Inflammatory macrophage treated with lipopolysaccharide for 1 hour (primary cell): ENCODE measurements at regions not wholly inside any gene's neighbourhood (a gene's known extent, or its start where the extent isn't known, plus 50 kb on each side); places are given as distances from the start of the nearest gene placed in this dataset.
"Not testable (repeated sequence)": the region's sequence is repeated elsewhere in the genome, so short reads cannot be mapped to it uniquely, and the experiment has no call there.

ENCODE experiments used
- DNase-seq, 2 donors: peaks; one replicate each; pipeline ENCODE4 v3.0.0-alpha.2; 2020 to 2022

GRCh38 chr10:56298941-56299340, 62.1 kb downstream of the ZWINT start:
- no peak for DNase-seq

- DNase-seq, result no peak
These were observed 64.4 kb downstream of the ZWINT start for GRCh38 chr10:56296618-56297017.

- no peak for DNase-seq
These were observed 72.7 kb downstream of the ZWINT start for GRCh38 chr10:56288403-56288802.

GRCh38 chr10:56286096-56286495, 75.0 kb downstream of the ZWINT start:
- DNase-seq, result no peak

- no peak for DNase-seq
These were observed 81.8 kb downstream of the ZWINT start for GRCh38 chr10:56279270-56279669.

GRCh38 chr10:56269181-56269580, 91.9 kb downstream of the ZWINT start:
- DNase-seq, result no peak

- DNase-seq, result no peak
These were observed 94.9 kb downstream of the ZWINT start for GRCh38 chr10:56266120-56266519.

- no peak for DNase-seq
These were observed 102.1 kb downstream of the ZWINT start for GRCh38 chr10:56258991-56259390.

GRCh38 chr10:56258378-56258777, 102.7 kb downstream of the ZWINT start:
- DNase-seq, result no peak

GRCh38 chr10:56255298-56255697, 105.8 kb downstream of the ZWINT start:
- DNase-seq, result no peak

GRCh38 chr10:56240471-56240870, 120.6 kb downstream of the ZWINT start:
- no peak for DNase-seq

- DNase-seq, result no peak
These were observed 129.6 kb downstream of the ZWINT start for GRCh38 chr10:56231436-56231835.

- no peak for DNase-seq
These were observed 138.8 kb downstream of the ZWINT start for GRCh38 chr10:56222237-56222636.

- DNase-seq, result no peak
These were observed 148.1 kb downstream of the ZWINT start for GRCh38 chr10:56212951-56213350.

- DNase-seq, result no peak
These were observed 179.5 kb downstream of the ZWINT start for GRCh38 chr10:56181607-56182006.

GRCh38 chr10:56178210-56178609, 182.8 kb downstream of the ZWINT start:
- DNase-seq, result no peak

- not testable (repeated sequence) for DNase-seq
These were observed 206.0 kb downstream of the ZWINT start for GRCh38 chr10:56155091-56155513.

- no peak for DNase-seq
These were observed 214.3 kb downstream of the ZWINT start for GRCh38 chr10:56146806-56147205.

- no peak for DNase-seq
These were observed 218.8 kb downstream of the ZWINT start for GRCh38 chr10:56142092-56142728.

GRCh38 chr10:56139405-56139804, 221.7 kb downstream of the ZWINT start:
- DNase-seq, result no peak

- peak in 1 of 2 donors; percentile 2 for DNase-seq
These were observed 225.2 kb downstream of the ZWINT start for GRCh38 chr10:56135828-56136227.

- no peak for DNase-seq
These were observed 237.8 kb downstream of the ZWINT start for GRCh38 chr10:56123247-56123646.

- no peak for DNase-seq
These were observed 244.4 kb downstream of the ZWINT start for GRCh38 chr10:56116684-56117083.

- DNase-seq, result no peak
These were observed 251.6 kb downstream of the ZWINT start for GRCh38 chr10:56109454-56109853.

- no peak for DNase-seq
These were observed 256.1 kb downstream of the ZWINT start for GRCh38 chr10:56104923-56105322.
